Breast epithelium (tissue), 4 donors: ENCODE measurements at regions not wholly inside any gene's neighbourhood (a gene's known extent, or its start where the extent isn't known, plus 50 kb on each side); places are given as distances from the start of the nearest gene placed in this dataset.

ENCODE experiments used
- DNase-seq, 2 donors: peaks; one replicate each; pipeline ENCODE4 v3.0.0-alpha.2; 2019; ENCODE audit warnings: low spot score in 2 of 2
- H3K27ac ChIP-seq, 2 donors: fragments of 200-600 bp; sonication (generic) in 1 of 2; one replicate each; pipeline ENCODE4 v1.5.1; 2016 to 2019; ENCODE audit warnings: mild to moderate bottlenecking in 1 of 2
- H3K27me3 ChIP-seq, 2 donors: fragments of 200-600 bp; sonication (generic) in 1 of 2; one replicate each; pipeline versions ENCODE4 v1.5.1 to v1.6.0; 2017 to 2019; ENCODE audit warnings: control low read depth in 1 of 2, mild to moderate bottlenecking in 1 of 2
- H3K36me3 ChIP-seq: fragments of 200-600 bp; one replicate; pipeline ENCODE4 v1.5.1; 2019
- H3K4me1 ChIP-seq, 2 donors: fragments of 200-600 bp; sonication (generic); one replicate each; pipeline ENCODE4 v1.5.1; 2016 to 2019; ENCODE audit warnings: control low read depth in 1 of 2
- H3K4me3 ChIP-seq, 3 donors: fragments of 200-600 bp; sonication (generic); 1 replicate in 2 of 3; 2 replicates in 1 of 3; pipeline ENCODE4 v1.5.1; 2016 to 2019; ENCODE audit warnings: mild to moderate bottlenecking in 3 of 3, moderate library complexity in 2 of 3
- H3K9me3 ChIP-seq, 2 donors: fragments of 200-600 bp; sonication (generic) in 1 of 2; one replicate each; pipeline ENCODE4 v1.5.1; 2016 to 2019; ENCODE audit warnings: control low read depth in 1 of 2
- CTCF ChIP-seq, 3 donors: fragments of 450-650 bp; IDR thresholded peaks; one replicate each; pipeline ENCODE4 v1.5.1; 2016 to 2017; ENCODE audit warnings: antibody characterized with exemption in 3 of 3, mild to moderate bottlenecking in 3 of 3, moderate library complexity in 3 of 3
- POLR2A ChIP-seq: fragments of 450-650 bp; IDR thresholded peaks from one replicate; pipeline ENCODE4 v1.6.1; 2016; ENCODE audit warnings: antibody characterized with exemption, mild to moderate bottlenecking, moderate library complexity
- POLR2AphosphoS5 ChIP-seq, 3 donors: sonication (generic); formaldehyde crosslinking; IDR thresholded peaks; one replicate each; pipeline ENCODE4 v1.6.1; 2017; ENCODE audit warnings: antibody characterized with exemption in 3 of 3
- intact Hi-C: fragments of 100-400 bp; cut with DNase I; formaldehyde crosslinking; loops from one replicate; pipeline ENCODE4 v1.15.1; 2023; ENCODE audit warnings: low total_unique reads

GRCh38 chrX:42933187-42933586, 155.2 kb upstream of the PPP1R2C start:
- intact Hi-C loops, result no loop called here
- Histone ChIP-seq H3K4me1 (no peaks in the 10 kb centered on the region), H3K9me3 (no peaks in the 10 kb centered on the region), H3K36me3 (no peaks in the 10 kb centered on the region), H3K4me3 (no peak overlapping the region), H3K27me3 (peaks cover 0 to 11% of the 10 kb centered on the region in 2 donors), H3K27ac (no peak overlapping the region)
- no peak for DNase-seq
- TF ChIP-seq CTCF (IDR thresholded peaks at IDR 0.05), result no peak
- no peak for TF ChIP-seq POLR2A
- TF ChIP-seq POLR2AphosphoS5 (IDR thresholded peaks at IDR 0.05), result no peak

GRCh38 chrX:42934020-42934726, 156.2 kb upstream of the PPP1R2C start:
- Histone ChIP-seq H3K4me1 (no peaks in the 10 kb centered on the region), H3K36me3 (no peaks in the 10 kb centered on the region), H3K27me3 (peaks cover 0 to 11% of the 10 kb centered on the region in 2 donors), H3K4me3 (no peak overlapping the region), H3K27ac (peak overlapping the region in 1 of 2 donors; percentile 11), H3K9me3 (no peaks in the 10 kb centered on the region)
- intact Hi-C loops, result no loop called here
- DNase-seq, result no peak
- no peak for TF ChIP-seq CTCF (IDR thresholded peaks at IDR 0.05)
- TF ChIP-seq POLR2AphosphoS5 (IDR thresholded peaks at IDR 0.05), result no peak
- no peak for TF ChIP-seq POLR2A

GRCh38 chrX:42941671-42942070, 163.7 kb upstream of the PPP1R2C start:
- TF ChIP-seq POLR2AphosphoS5 (IDR thresholded peaks at IDR 0.05) (no peak), POLR2A (no peak), CTCF (IDR thresholded peaks at IDR 0.05) (no peak)
- Histone ChIP-seq H3K36me3 (no peaks in the 10 kb centered on the region), H3K4me3 (no peak overlapping the region), H3K27me3 (peaks cover 0 to 9% of the 10 kb centered on the region in 2 donors), H3K27ac (no peak overlapping the region), H3K9me3 (no peaks in the 10 kb centered on the region), H3K4me1 (no peaks in the 10 kb centered on the region)
- intact Hi-C loops, result no loop called here
- DNase-seq, result no peak

- intact Hi-C loops, result no loop called here
- TF ChIP-seq POLR2AphosphoS5 (IDR thresholded peaks at IDR 0.05) (no peak), CTCF (IDR thresholded peaks at IDR 0.05) (no peak), POLR2A (no peak)
- H3K9me3 ChIP-seq, result no peaks in the 10 kb centered on the region
- DNase-seq, result peak in 1 of 2 donors; percentile 44
- H3K27ac ChIP-seq, result peak overlapping the region; percentile 31 to 64
- no peaks in the 10 kb centered on the region for H3K4me1 ChIP-seq
- H3K27me3 ChIP-seq, result peaks cover 0 to 15% of the 10 kb centered on the region in 2 donors
- no peaks in the 10 kb centered on the region for H3K36me3 ChIP-seq
- no peak overlapping the region for H3K4me3 ChIP-seq
Measured at GRCh38 chrX:42943051-42943974, 165.3 kb upstream of the PPP1R2C start.
